ENCODE measurements at regions not wholly inside any gene's neighbourhood (a gene's known extent, or its start where the extent isn't known, plus 50 kb on each side); places are given as distances from the start of the nearest gene placed in this dataset.
"Not testable (repeated sequence)": the region's sequence is repeated elsewhere in the genome, so short reads cannot be mapped to it uniquely, and the experiment has no call there.

DNA sequence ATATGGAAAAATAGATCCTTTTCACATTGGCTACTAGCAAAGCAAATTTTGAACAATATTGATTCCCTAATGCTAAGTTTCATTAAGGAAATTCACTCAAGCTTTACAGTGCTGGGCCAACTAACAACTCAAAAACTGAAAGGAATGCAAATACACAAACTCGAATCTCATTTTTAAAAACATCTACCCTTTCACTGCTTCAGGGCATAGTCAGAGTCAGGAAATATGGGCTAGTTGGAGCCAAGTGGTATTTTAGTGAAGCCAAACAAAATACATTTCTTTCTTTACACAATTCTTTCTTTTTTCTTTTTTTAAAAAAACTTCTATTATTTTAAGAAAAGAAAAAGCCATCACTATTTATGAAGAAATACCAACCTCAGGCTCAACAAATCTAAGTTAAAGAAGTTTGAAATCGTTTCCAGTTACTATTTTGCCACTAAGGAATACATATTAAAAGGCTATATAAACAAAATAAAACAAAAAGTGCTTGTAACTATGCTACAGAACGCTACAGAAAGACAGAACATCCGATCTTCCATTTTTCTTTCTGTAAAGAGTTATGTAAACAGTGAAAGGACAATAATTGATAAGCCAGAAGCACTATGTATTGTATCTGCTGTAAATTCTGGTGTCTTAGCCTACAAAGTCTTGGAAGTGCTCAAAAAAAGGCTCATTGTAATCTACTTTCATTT, 113.6 kb upstream of the STK17B start:
- Histone ChIP-seq H3K4me3 (ENCODE audit: low read length) (no peak overlapping the region), H3K9me3 (ENCODE audit: low read depth, low read length) (no peaks in the 10 kb centered on the region), H3K27me3 (ENCODE audit: insufficient read depth, low read length) (no peaks in the 10 kb centered on the region), H3K4me1 (ENCODE audit: insufficient read depth, low read length) (peaks cover 8% of the 10 kb centered on the region)

- Histone ChIP-seq H3K9me3 (ENCODE audit: low read depth, low read length) (no peaks in the 10 kb centered on the region), H3K4me1 (ENCODE audit: insufficient read depth, low read length) (peaks cover 11% of the 10 kb centered on the region), H3K27me3 (ENCODE audit: insufficient read depth, low read length) (no peaks in the 10 kb centered on the region), H3K4me3 (ENCODE audit: low read length) (no peak overlapping the region)
Observed at GRCh38 chr2:196286821-196287220, 115.4 kb upstream of the STK17B start.

DNA sequence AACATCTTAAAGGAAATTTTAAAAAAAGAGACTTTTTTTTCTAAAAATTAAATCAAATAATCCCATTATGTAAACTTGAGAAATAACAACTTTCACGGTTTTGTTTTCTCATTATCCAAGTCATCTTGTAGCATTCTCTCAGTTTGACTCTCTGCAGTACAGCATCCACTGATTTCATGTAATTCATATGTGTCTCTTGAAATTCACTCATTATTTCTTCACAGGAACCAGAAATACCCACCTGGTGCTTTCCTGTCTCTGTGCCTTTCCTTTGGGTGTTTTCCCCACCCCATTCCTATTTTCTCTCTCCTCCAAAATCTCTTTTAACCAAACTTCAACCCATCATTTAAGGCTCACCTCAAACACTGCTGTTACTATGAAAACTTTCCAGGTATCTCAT, 116.1 kb upstream of the STK17B start:
- H3K9me3 ChIP-seq (ENCODE audit: low read depth, low read length) = no peaks in the 10 kb centered on the region
- peaks cover 16% of the 10 kb centered on the region for H3K4me1 ChIP-seq (ENCODE audit: insufficient read depth, low read length)
- no peaks in the 10 kb centered on the region for H3K27me3 ChIP-seq (ENCODE audit: insufficient read depth, low read length)
- no peak overlapping the region for H3K4me3 ChIP-seq (ENCODE audit: low read length)

DNA sequence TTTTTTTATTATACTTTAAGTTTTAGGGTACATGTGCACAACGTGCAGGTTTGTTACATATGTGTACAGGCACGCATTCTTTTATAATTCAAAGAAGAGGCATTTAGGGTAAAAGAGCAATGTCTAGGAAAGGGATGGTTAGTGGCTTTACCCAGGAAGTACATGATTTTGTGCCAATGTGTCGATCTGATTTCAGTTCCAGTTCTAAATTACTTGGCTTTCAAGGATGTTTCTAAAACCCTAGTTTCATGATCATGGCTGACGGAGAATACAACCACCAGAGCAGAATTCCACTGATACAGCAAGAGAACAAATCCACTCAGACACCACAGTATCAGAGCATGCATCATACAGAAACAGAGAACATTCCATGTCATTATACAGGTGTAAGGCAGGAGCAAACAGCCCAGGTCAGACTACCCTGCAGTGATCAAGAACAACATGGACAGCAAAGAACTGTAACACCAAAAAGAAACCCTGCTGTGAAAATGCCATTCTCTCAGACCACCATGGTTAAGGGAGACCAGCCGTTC, 116.7 kb upstream of the STK17B start:
- no peaks in the 10 kb centered on the region for H3K9me3 ChIP-seq (ENCODE audit: low read depth, low read length)
- H3K27me3 ChIP-seq (ENCODE audit: insufficient read depth, low read length) = no peaks in the 10 kb centered on the region
- peaks cover 16% of the 10 kb centered on the region for H3K4me1 ChIP-seq (ENCODE audit: insufficient read depth, low read length)
- no peak overlapping the region for H3K4me3 ChIP-seq (ENCODE audit: low read length)

- Histone ChIP-seq H3K27me3 (ENCODE audit: insufficient read depth, low read length) (no peaks in the 10 kb centered on the region), H3K4me1 (ENCODE audit: insufficient read depth, low read length) (peaks cover 16% of the 10 kb centered on the region), H3K4me3 (ENCODE audit: low read length) (no peak overlapping the region), H3K9me3 (ENCODE audit: low read depth, low read length) (no peaks in the 10 kb centered on the region)
Observed at GRCh38 chr2:196289000-196289399, 117.6 kb upstream of the STK17B start.

DNA sequence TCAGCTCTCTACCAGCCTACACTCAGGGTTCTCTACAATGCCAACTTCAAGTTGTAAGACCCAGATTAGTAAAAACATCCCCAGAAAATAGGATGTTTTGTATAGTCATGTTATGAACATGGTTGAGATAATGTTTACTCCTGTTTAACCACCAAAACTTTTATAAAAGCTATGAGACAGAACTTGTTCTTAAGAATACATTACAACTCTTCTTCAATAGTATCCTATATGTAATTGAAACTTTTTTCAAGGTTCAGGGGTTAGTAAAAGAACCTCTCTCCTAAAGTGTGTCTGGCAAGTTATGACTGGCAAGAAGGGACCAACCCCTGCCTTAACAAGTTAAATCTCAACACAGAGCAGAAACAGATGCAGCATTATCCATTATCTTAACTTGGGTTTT, 118.8 kb upstream of the STK17B start:
- H3K9me3 ChIP-seq (ENCODE audit: low read depth, low read length) = no peaks in the 10 kb centered on the region
- H3K4me1 ChIP-seq (ENCODE audit: insufficient read depth, low read length) = peaks cover 16% of the 10 kb centered on the region
- no peaks in the 10 kb centered on the region for H3K27me3 ChIP-seq (ENCODE audit: insufficient read depth, low read length)
- no peak overlapping the region for H3K4me3 ChIP-seq (ENCODE audit: low read length)

GRCh38 chr2:196290569-196290968, 119.2 kb upstream of the STK17B start:
- Histone ChIP-seq H3K4me1 (ENCODE audit: insufficient read depth, low read length) (peaks cover 16% of the 10 kb centered on the region), H3K9me3 (ENCODE audit: low read depth, low read length) (no peaks in the 10 kb centered on the region), H3K27me3 (ENCODE audit: insufficient read depth, low read length) (no peaks in the 10 kb centered on the region), H3K4me3 (ENCODE audit: low read length) (no peak overlapping the region)

DNA sequence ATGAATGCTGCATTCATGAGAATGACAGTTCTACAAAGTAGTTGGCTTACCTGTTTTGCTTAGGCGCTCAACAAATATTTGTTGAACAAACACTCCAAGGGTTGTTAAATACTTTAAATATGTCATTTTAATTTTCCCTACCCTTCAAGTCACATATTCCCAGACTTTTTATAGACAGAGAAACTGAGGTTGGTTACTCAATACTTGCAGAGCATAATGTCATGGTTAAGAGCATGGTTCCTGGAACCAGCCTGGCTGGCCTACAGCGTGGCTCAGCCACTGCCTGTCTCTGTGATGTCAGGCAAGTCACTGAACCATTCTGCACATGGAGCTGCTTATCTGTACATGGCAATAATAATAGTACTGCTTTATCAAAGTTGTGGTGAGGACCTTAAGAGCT, 120.0 kb upstream of the STK17B start:
- no peak overlapping the region for H3K4me3 ChIP-seq (ENCODE audit: low read length)
- peaks cover 16% of the 10 kb centered on the region for H3K4me1 ChIP-seq (ENCODE audit: insufficient read depth, low read length)
- no peaks in the 10 kb centered on the region for H3K27me3 ChIP-seq (ENCODE audit: insufficient read depth, low read length)
- H3K9me3 ChIP-seq (ENCODE audit: low read depth, low read length) = no peaks in the 10 kb centered on the region

DNA sequence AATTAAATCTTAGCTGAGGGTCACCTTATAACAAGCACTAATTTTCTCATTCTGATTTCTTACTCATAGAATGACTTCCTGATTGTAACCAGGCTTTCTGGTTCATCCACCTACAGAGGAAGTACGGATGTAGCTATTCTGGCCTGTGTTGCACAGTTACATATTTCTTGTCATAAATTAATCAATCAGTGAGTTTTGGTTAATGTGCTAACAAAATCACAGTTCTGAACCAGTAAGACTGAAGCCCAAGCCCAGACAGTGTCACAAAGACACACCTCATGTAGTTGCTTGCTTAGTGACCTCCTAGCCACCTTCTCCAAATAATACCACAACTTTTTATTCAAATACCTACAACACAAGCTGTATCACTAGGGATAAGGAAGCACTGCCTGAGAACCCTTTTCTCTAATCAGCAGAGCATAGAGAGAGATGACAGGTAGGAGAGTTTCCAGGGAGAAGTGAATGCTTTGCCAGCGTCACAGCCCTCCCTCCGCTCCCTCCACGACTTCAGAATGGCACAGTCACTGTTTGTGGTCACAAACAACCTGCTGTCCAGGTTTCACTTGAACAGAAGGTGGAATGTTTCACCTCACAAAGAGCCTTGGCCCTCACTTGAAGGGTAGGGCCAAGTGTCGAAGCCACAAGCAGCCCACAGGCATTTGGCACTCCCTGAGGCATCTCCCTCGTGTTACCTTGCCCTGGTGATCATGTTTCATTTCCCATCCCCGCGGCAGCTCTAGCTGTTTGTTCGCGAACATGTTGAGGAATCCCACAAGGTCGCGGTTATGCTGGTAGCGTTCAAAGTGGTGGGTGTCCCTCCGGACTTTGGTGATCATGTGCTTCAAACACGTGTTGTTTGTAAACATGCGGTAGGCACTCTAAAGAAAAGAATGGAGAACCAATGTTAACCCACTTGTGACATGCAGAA, 120.8 kb upstream of the STK17B start:
- H3K4me1 ChIP-seq (ENCODE audit: insufficient read depth, low read length) = peaks cover 16% of the 10 kb centered on the region
- no peaks in the 10 kb centered on the region for H3K9me3 ChIP-seq (ENCODE audit: low read depth, low read length)
- H3K4me3 ChIP-seq (ENCODE audit: low read length) = no peak overlapping the region
- no peaks in the 10 kb centered on the region for H3K27me3 ChIP-seq (ENCODE audit: insufficient read depth, low read length)

DNA sequence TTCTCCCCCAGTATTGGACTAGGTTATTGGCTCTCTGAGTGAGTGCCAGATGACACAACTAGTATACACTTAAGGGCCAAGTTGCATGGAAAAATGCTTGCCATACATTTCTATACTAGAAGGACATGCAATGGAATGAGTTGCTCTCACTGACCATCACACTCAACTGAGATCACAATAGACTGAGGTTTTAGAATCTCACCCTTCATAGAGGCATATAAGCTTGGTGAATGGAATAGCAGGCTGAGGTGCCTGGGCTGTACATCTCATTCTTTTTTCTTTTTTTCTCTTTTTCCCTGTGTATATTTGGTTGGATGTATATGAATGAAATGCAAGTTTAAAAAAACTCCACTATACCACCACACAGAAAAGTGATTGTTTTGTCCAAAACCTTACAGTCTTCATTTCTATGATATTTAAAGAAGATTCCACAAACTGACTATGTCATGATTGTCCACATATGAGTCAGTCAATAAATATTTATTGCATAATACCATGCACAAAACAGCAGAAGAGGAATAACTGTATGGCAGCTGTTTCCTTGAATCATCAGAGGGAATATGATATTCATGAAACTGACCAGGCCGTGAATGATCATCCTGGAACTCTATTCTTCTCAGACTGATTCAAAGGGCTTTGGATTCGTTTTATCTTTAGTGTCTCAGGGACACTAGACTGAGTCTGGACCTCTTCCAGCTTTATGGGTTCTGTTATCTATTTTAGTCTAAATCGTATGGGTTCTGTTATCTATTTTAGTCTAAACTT, 122.6 kb upstream of the STK17B start:
- H3K27me3 ChIP-seq (ENCODE audit: insufficient read depth, low read length) = no peaks in the 10 kb centered on the region
- no peaks in the 10 kb centered on the region for H3K9me3 ChIP-seq (ENCODE audit: low read depth, low read length)
- no peak overlapping the region for H3K4me3 ChIP-seq (ENCODE audit: low read length)
- H3K4me1 ChIP-seq (ENCODE audit: insufficient read depth, low read length) = peaks cover 8% of the 10 kb centered on the region

GRCh38 chr2:196294516-196294909, 123.1 kb upstream of the STK17B start:
- no peak overlapping the region for H3K4me3 ChIP-seq (ENCODE audit: low read length)
- no peaks in the 10 kb centered on the region for H3K9me3 ChIP-seq (ENCODE audit: low read depth, low read length)
- no peaks in the 10 kb centered on the region for H3K27me3 ChIP-seq (ENCODE audit: insufficient read depth, low read length)
- peaks cover 8% of the 10 kb centered on the region for H3K4me1 ChIP-seq (ENCODE audit: insufficient read depth, low read length)

DNA sequence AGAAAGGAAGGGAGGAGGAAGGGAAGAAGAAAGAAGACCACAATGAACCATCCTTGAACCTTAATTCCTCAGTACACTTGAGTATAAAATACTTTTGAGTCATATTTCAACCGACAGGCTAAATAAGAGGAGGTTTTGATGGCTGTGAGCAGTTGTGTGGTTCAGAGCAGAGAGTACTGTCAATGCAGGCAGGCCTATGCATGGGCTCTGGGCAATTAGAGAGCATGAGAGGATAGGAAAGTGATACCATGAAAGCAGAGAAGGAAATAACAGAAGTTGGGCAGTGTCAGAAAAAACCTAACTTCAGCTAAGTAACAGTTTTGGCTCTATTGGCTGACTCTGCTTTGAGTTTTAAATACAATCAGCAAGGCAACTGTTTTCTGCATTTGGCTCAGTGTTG, 123.6 kb upstream of the STK17B start:
- no peaks in the 10 kb centered on the region for H3K27me3 ChIP-seq (ENCODE audit: insufficient read depth, low read length)
- no peak overlapping the region for H3K4me3 ChIP-seq (ENCODE audit: low read length)
- H3K9me3 ChIP-seq (ENCODE audit: low read depth, low read length) = no peaks in the 10 kb centered on the region
- H3K4me1 ChIP-seq (ENCODE audit: insufficient read depth, low read length) = peaks cover 8% of the 10 kb centered on the region

DNA sequence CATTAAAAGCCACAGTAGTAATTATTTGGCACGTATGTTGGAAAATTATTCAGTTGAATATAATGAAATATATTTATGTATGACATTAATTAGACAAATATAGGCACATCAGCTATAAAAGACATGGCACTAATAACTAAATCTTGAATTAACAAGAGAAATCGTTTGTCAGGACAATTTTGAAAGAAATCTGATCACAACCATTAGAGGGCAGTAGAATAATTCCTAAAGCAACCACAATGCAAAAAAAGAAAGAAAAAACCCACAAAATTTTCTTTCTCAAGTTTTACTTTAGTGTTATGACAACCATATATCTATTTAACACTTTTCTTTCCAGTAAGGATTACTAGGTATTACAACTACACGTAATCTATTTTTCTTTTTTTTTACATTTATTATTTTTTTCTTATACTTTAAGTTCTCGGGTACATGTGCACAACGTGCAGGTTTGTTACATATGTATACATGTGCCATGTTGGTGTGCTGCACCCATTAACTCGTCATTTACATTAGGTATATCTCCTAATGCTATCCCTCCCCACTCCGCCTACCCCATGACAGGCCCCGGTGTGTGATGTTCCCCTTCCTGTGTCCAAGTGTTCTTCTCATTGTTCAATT, 126.8 kb upstream of the STK17B start:
- not testable (repeated sequence) for H3K4me3 ChIP-seq (ENCODE audit: low read length); H3K9me3 ChIP-seq (ENCODE audit: low read depth, low read length); H3K27me3 ChIP-seq (ENCODE audit: insufficient read depth, low read length); H3K4me1 ChIP-seq (ENCODE audit: insufficient read depth, low read length)

GRCh38 chr2:196307775-196308305, 136.5 kb upstream of the STK17B start:
- Histone ChIP-seq H3K9me3 (ENCODE audit: low read depth, low read length) (no peaks in the 10 kb centered on the region), H3K4me3 (ENCODE audit: low read length) (no peak overlapping the region), H3K4me1 (ENCODE audit: insufficient read depth, low read length) (no peaks in the 10 kb centered on the region), H3K27me3 (ENCODE audit: insufficient read depth, low read length) (no peaks in the 10 kb centered on the region)

All from mononuclear cell (primary cell).